DLD1 (cell line): ENCODE measurements at regions not wholly inside any gene's neighbourhood (a gene's known extent, or its start where the extent isn't known, plus 50 kb on each side); places are given as distances from the start of the nearest gene placed in this dataset.

Experiments used
- in situ Hi-C: cut with HindIII; loops from 2 replicates; pipeline ENCODE4 v1.10.0; 2017; ENCODE audit warnings: low sequenced_read_pairs

- in situ Hi-C loops: loop anchor here (25.0 kb wide), 1 partner anchor 106 kb away; no protein-coding TSS in a partner anchor
These were observed 157.3 kb upstream of the PPP2R2D start for GRCh38 chr10:131743190-131744151.

- in situ Hi-C loops: loop anchor here (25.0 kb wide), 1 partner anchor 107 kb away; no protein-coding TSS in a partner anchor
These were observed 156.5 kb upstream of the PPP2R2D start for GRCh38 chr10:131744346-131744745.

GRCh38 chr10:131745591-131745990 lies 155.2 kb upstream of the PPP2R2D start:
- in situ Hi-C loops: loop anchor here (25.0 kb wide), 1 partner anchor 108 kb away; no protein-coding TSS in a partner anchor

GRCh38 chr10:131746241-131746711 lies 154.5 kb upstream of the PPP2R2D start:
- in situ Hi-C loops: loop anchor here (25.0 kb wide), 1 partner anchor 109 kb away; no protein-coding TSS in a partner anchor

- in situ Hi-C loops: loop anchor here (25.0 kb wide), 1 partner anchor 109 kb away; no protein-coding TSS in a partner anchor
These were observed 154.0 kb upstream of the PPP2R2D start for GRCh38 chr10:131746785-131747184.

GRCh38 chr10:131747251-131747650 lies 153.6 kb upstream of the PPP2R2D start:
- in situ Hi-C loops: loop anchor here (25.0 kb wide), 1 partner anchor 110 kb away; no protein-coding TSS in a partner anchor

GRCh38 chr10:131747791-131748190 lies 153.0 kb upstream of the PPP2R2D start:
- in situ Hi-C loops: loop anchor here (25.0 kb wide), 1 partner anchor 110 kb away; no protein-coding TSS in a partner anchor

- in situ Hi-C loops: loop anchor here (25.0 kb wide), 1 partner anchor 111 kb away; no protein-coding TSS in a partner anchor
These were observed 152.6 kb upstream of the PPP2R2D start for GRCh38 chr10:131748191-131748590.

GRCh38 chr10:131748831-131749766 lies 151.7 kb upstream of the PPP2R2D start:
- in situ Hi-C loops: loop anchor here (25.0 kb wide), 1 partner anchor 112 kb away; no protein-coding TSS in a partner anchor

GRCh38 chr10:131749767-131750142 lies 151.1 kb upstream of the PPP2R2D start:
- in situ Hi-C loops: loop anchor here (25.0 kb wide), 1 partner anchor 112 kb away; no protein-coding TSS in a partner anchor

GRCh38 chr10:131750171-131750895 lies 150.5 kb upstream of the PPP2R2D start:
- in situ Hi-C loops: no loop called here

GRCh38 chr10:131750973-131751826 lies 149.6 kb upstream of the PPP2R2D start:
- in situ Hi-C loops: no loop called here

GRCh38 chr10:131751827-131752775 lies 148.7 kb upstream of the PPP2R2D start:
- in situ Hi-C loops: no loop called here

- in situ Hi-C loops: no loop called here
These were observed 147.5 kb upstream of the PPP2R2D start for GRCh38 chr10:131753336-131753735.

GRCh38 chr10:131755200-131755599 lies 145.6 kb upstream of the PPP2R2D start:
- in situ Hi-C loops: no loop called here

- in situ Hi-C loops: no loop called here
These were observed 143.3 kb upstream of the PPP2R2D start for GRCh38 chr10:131757285-131758058.
